HG03342 (cell line): ENCODE measurements at regions not wholly inside any gene's neighbourhood (a gene's known extent, or its start where the extent isn't known, plus 50 kb on each side); places are given as distances from the start of the nearest gene placed in this dataset.
A peak's percentile ranks its signal among the peaks of the same experiment; 100 is the strongest.
"Not testable (repeated sequence)": the region's sequence is repeated elsewhere in the genome, so short reads cannot be mapped to it uniquely, and the experiment has no call there.

Source experiments
- ATAC-seq: cut with Tn5 transposase; IDR thresholded peaks from one replicate; pipeline ENCODE4 v1.9.1; 2021; ENCODE audit warnings: mild to moderate bottlenecking, moderate library complexity; ENCODE audit not compliant: unreplicated experiment

DNA sequence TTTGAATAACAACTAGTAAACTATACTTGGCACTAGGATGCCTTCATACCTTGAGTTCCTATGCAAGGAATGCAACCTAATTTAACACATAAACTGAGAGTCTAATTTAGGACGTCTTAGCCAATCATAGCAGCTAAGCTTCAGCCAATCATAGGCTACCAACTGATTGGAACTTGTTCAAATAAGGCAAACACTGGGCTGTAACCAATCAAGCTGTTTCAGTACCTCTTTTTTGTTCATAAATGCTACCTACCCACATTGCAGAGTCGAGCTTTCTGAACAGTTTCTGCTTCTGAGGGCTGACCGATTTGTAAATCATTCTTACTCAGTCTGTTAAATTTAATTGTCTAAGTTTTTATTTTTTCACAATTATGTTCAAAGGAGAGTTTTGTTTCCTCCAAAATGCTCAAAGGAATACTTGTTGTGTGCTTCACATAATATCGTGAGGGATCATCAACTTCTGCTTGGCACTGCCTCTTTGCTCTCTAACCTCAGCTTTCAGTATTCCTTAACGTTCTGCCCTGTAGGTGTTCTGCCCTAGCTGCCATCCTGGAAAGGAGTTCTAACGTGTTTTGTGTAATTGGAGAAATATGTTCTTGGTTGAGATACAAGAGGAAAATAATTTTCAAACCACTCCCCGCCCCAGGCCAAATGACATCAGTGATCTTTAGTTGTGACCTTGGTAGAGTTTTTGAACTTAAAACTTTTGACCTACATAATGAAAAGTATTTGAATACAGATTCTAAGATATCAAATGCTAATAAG lies 380.4 kb upstream of the MIS18BP1 start:
- no peak for ATAC-seq

DNA sequence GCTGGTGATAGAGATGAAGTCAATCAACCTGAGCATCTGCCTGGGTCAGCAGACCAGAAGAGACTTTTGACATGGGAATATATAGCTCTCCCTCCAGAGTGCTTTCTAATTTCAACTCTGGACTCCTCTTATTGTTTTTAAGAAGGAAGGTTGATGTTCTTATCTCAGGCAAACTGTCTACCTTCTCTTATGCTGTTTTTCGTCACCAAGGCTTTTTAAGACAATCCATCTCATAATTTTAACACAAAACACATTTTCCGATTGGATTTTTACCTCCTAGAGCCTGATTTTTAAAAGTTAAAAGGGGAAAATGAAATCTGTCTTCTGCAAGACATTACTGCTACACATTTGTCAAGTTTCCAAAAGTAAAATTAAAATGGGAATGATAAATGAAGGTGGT lies 368.7 kb upstream of the MIS18BP1 start:
- ATAC-seq, result no peak

DNA sequence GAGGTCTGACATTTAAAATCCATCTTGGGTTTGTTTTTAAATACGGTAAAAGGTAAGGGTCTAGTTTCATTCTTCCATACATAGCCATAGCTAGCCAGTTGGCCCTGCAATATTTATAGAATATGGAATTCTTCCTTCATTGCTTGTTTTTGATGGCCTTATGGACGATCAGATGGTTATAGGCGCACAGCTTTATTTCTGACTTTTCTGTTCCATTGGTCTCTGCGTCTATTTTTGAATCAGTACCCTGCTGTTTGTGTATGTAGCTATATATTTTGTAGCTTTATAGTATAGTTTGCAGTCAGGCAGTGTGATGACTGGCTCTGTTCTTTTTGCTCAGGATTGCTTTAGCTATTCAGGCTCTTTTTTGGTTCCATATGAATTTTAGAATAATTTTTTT lies 366.8 kb upstream of the MIS18BP1 start:
- ATAC-seq, result no peak

DNA sequence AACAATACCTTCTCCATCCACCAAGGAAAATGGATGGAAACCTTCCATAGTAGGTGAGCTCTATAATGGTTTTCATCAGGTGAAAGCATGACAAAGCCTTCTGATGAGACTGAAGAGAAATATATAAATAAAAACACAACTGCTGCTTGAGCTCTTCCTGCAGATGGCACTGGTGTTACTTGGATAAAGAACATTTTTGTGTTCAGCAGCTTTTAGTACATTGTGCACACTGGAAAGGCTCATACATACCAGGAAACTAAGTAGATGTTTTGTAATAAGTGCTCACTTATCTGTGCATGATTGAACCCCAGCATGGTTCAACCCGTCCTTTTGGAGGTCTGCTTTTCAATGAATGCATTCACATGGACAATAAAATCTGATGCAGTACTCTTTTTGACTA lies 357.3 kb upstream of the MIS18BP1 start:
- no peak for ATAC-seq

DNA sequence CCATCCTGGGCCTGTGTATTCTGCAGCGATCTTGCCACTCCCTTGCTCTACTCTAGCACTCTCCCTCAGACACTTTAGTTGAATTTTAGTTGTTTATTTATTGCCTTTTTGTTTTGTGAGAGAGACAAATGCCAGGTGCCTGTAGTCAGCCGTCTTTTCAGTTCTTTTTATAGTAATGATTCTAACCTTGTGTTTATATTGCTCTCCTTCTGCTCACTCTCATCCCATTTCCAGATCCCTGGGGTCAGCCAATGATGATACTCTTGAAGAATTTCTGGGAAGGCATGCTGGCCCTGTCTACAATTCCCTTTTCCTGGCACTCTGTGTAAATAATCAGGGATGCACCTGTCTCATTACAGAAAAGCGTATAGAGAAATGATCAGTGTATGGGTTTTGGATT lies 334.1 kb upstream of the MIS18BP1 start:
- no peak for ATAC-seq

DNA sequence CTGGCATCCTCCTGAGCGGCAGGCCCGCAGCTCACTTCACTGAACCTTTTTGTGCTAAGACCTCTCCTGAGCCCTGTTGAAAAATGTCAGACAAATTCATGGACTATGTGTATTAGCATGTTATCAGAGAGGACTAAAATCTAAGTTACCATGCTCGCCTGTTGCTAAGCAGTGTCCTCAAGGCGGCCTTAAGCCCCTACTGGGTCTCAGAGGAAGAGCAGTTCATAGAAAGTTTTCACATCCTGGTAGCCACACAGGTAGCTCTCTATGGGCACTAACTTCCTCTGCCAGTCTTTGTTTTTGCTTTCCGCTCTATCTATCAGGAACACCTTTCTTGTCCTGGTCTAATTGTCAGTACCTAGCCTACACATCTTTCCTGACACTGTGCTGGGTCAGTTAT lies 306.6 kb upstream of the MIS18BP1 start:
- ATAC-seq, result no peak

DNA sequence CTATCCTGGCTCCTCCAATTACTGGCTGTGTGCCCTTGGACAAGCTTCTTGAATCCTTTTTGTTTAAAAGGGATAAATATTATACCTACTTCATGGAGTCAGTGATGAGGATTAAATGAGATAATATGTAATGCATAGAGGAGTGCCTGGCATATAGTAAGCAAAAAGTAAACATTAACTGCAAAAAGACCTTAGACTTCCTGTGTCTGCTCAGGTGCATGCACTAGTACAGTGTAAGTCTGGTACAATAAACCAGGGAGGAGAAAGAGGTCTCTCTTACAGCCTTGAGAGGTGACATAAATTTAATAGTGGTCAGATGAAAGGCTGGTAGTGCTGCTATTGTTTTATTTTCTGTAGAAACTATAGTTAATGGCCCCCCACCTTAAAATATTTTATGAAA lies 305.2 kb upstream of the MIS18BP1 start:
- no peak for ATAC-seq

DNA sequence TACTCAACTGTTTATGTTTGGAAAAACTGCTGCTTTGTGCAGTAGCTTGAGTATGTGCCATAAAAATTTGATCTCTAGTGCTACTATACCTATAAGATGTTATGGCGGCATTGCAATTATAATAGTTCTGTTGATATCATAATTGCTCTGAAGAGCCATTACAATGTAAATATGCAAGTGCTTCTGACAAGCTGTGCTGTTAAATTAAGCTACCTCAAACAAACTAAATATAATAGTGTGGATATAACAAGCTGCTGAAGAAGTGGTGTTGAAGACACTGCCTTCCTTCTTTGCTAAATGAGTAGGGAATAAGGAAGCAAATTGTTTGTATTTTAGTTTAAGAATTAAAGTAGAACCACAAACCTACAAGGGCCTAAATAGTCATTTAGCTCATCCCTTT lies 301.0 kb upstream of the MIS18BP1 start:
- no peak for ATAC-seq

DNA sequence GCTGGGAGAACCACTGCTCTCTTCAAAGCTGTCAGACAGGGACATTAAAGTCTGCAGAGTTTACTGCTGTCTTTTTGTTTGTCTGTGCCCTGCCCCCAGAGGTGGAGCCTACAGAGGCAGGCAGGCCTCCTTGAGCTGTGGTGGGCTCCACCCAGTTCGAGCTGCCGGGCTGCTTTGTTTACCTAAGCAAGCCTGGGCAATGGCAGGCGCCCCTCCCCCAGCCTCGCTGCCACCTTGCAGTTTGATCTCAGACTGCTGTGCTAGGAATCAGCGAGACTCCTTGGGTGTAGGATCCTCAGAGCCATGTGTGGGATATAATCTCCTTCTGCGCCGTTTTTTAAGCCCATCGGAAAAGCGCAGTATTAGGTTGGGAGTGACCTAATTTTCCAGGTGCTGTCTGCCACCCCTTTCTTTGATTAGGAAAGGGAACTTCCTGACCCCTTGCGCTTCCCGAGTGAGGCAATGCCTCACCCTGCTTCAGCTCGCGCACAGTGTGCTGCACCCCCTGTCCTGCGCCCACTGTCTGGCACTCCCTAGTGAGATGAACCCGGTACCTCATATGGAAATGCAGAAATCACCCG lies 298.3 kb upstream of the MIS18BP1 start:
- not testable (repeated sequence) for ATAC-seq

DNA sequence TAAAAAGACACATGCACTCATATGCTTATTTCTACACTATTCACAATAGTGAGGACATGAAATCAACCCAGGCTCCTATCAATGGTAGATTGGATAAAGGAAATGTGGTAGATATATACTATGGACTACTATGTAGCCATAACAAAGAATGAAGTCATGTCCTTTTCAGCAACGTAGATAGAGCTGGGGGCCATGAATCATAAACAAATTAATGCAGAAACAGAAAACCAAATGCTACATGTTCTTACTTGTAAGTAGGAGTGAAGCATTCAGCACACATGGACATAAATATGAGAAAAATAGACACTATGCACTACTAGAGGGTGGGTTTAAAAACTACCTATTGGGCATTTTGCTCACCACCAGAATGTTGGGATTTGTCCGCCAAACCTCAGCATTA lies 278.0 kb upstream of the MIS18BP1 start:
- ATAC-seq, result no peak

DNA sequence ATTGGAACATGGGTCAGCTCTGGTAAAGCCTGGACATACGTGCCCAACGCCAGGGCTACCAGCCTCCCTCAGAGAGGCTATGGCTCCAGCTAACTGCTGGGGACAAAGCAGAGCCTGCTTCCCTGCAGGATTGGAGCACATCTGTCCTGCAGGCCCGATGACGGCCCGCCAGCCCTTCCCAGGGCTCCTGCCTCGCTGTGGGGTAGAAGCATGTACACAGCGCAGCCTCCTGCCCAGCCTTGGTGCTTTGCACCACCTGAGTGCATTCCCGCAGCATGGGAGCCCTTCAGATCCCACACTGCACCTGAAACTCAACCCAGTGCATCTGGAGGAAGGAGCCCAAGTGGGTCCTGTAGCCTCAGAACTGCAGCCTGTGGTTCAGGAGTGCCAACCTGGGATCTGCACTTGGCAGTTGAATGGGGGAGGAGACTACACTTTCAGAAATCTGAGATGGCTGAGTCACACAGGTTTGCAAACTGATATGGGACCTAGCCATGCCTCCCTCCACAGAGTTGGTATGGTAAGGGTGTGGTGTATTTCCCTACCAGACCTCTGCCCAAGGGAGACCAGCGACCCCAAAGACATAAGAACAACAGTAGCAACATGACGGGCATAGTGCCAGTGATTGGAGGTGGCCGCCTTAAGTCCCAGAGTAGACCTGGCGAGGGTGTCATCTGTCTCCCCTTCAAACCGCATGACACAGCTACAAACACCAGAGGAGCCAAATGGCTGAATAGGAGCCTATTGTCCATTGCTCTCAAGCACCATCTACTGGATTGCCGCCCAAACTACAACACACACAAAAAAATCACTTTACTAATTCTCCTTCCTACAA lies 273.9 kb upstream of the MIS18BP1 start:
- peak; percentile 93 for ATAC-seq

DNA sequence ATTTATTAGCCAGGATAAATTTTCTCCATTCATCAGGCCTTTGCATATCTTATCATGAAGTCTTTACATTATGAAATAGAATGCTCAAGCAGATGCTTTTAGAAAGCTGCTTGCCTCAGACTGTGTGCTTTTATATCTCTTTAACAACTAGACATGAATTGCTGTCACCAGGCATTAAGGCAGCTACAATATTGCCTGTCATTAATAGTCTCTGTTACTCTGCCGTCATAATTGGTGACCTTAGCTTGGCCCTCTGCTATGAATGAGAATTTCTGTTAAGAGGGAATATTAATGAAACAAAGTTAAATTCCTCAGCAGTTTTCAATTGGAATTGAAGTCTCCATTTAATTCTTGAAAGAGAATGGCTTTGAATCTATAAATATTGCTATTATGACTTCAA lies 266.8 kb upstream of the MIS18BP1 start:
- no peak for ATAC-seq

DNA sequence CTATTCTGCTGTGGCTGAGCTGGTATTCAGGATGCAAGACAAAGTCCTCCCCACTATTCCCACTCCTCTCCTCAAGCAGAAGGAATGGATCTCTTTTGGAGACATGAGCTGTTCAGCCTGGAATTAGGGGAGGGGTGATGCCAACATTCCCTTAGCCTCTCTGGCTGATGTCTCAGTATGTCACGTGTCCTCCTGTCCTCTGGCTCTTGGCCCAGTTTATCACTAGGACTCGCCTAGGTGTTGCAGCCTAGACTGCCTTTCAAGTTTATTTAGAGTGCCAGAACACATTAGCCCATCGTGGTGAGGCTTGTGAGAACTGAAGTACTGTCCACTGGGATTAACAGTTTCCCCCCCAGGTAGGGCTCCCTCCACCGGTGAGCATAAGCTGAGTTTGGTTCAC lies 239.9 kb upstream of the MIS18BP1 start:
- ATAC-seq, result no peak

DNA sequence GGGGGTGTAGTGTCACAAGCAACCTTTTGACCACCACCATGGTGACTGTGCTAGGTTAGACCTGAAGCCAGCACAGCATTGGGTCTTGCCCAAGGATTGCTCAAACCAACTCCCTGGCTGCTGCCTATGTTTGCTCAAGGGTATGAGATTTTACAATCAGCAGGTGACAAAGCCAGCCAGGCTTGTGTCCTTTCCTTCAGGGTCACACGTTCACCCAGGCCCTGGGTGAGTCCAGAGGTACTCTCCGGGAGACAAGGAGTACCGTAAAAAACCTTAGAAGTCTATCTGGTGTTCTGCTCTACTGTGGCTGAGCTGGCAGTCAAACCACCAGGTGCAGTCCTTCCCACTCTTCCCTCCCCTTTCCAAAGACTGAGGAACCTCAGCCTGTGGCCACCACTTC lies 238.9 kb upstream of the MIS18BP1 start:
- ATAC-seq, result no peak

DNA sequence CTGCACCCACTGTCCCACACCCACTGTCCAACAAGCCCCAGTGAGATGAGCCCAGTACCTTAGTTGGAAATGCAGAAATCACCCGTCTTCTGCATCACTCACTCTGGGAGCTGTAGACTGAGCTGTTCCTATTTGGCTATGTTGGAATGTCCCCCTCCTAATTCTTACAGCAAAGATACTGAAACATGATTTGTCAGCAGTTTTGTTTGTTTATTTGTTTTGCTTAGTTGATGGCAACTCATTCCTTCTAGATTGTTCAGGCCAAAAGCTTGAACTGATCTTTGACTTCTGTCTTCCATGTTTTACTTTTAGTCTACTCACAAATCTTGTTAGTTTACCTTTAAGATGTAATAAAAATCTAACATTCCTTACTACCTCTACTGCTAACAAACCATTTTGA lies 233.6 kb upstream of the MIS18BP1 start:
- ATAC-seq, result no peak

DNA sequence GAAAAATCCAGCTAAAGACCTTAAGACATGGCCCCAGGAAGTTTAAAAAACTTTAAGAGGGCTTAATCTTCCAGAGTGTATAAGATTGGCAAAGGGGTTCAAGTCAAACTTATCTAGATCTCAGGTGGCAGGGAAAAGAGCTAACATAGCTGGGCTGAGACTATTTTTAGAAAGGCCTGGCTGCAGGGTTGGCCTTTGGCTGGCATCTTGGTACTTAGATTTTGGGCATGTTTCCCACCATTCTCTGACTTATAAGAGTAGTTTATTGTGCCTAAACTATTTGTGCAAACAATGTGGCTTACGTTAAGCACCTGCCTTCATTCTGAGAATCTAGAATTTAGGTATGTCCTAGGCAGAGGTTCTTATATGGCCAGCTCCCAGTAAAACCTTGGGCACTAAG lies 214.0 kb upstream of the MIS18BP1 start:
- ATAC-seq, result no peak

DNA sequence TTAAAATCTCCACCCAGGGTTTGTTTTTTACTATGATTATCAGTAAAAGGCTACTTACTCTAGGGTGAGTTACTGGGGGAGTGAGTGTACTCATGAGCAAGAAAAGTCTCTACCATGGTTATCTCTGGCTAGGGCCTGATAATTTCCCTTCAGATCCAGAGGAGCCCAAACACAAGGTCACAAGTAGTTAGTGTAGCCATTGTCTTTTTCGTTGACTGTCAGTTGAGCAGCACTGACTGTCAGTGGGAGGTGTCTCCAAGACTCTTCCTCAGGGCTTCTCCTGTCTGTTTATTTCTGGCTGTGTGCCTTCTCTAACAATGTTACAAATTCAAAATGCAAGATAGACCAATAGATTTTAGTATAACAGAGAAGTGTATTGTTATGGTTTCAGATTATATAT lies 181.2 kb upstream of the MIS18BP1 start:
- ATAC-seq, result no peak

DNA sequence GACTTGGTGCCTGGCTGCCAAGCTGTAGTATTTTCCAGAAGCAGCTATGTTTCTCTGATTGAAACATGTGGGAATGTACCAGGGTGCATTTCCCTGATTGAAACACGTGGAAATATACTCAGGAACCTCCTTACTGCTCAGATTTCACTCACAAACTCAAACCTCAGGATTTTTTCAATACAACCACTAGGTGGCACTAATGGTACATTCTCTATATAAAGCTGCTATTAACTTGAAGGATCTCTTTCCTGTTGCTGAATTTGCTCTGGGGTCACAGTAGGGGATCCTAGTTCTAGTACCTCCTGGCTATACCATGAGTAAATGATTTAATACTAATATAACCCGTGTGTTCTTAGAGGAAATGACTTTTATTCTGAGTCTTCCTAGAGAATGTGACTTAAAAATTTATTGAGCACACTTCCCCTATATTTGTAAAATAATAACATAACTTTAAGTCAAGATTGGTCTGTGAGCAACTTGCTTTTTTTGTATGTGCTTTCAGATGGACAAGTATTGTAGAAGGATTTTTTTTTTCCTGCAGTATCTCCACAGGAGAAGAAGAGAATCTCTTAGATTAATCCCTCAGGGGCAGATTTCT lies 173.8 kb upstream of the MIS18BP1 start:
- ATAC-seq, result peak; percentile 86

DNA sequence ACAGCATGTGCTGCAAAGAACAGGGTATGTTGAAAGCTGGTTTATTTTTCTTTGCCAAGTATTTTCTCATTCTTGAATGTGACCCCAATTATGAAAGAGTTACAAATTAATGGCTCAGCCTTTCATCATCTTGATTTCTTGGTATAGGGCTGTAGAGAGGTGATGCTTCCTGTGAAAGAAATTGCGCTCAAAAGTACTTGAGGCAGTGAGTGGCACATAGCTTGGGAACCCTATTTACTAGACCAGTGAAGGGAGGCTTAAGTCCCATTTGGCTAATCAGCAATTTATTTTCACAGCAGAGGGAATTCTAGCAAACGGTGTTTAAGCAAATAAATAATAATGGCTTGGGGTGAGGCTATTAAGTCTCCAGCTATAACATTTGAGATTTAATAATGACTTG lies 153.9 kb upstream of the MIS18BP1 start:
- ATAC-seq, result no peak

DNA sequence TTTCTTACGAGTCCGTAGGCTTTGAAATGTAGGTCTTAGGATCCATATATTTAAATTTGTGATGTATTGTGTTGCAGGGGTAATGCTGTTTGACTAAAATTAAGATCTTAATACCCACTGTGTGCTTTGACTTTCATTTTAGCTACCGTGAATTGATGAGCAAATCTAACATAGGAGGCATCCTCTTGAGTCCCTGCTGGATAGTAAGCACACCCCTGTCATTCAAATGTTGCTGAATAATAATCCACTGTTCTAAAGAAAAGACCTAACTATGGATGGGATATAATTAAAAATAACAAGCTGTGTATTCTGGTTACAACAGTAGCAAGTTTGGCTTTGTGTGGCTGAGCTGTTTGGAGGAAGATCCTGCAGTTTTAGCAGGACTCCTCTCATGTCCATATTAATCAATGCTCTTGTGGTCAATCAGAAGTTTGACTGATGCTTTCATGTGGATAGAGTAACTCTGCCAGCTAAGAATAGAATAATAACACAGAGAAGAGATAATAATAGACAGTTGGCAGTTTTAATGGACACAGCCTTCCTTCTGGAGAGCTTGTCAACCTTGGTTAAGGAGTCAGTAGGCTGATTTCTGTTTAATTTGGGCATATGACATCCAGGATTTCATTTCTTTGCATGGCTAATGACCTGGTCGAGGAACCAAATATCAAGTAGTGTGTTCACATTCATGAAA lies 148.1 kb upstream of the MIS18BP1 start:
- no peak for ATAC-seq

DNA sequence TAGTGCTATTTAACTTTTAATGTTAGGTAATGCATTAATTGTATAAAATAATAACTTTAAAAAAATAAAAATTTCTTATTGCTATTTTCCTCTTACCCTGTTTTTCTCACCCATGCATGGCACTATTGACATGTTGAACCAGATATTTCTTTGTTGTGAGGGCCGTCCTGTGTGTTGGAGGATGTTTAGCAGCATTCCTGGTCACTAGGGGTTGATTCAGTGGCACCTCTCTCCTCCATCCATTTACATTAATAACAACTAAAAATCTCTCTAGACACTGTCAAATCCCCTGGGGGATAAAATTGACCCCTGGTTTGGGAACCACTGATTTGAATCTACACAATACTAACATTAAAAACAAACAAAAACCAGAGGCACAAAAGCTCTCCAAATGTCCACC lies 147.5 kb upstream of the MIS18BP1 start:
- no peak for ATAC-seq
